Suprapubic skin (tissue), 4 donors: ENCODE measurements at regions not wholly inside any gene's neighbourhood (a gene's known extent, or its start where the extent isn't known, plus 50 kb on each side); places are given as distances from the start of the nearest gene placed in this dataset.

Experiments
- DNase-seq, 2 donors: peaks; one replicate each; pipeline ENCODE4 v3.0.0-alpha.2; 2019; ENCODE audit warnings: low spot score in 2 of 2
- H3K27ac ChIP-seq: fragments of 200-600 bp; sonication (generic); one replicate; pipeline ENCODE4 v1.5.1; 2019
- H3K27me3 ChIP-seq: fragments of 200-600 bp; sonication (generic); one replicate; pipeline ENCODE4 v1.5.1; 2019
- H3K36me3 ChIP-seq: fragments of 200-600 bp; sonication (generic); one replicate; pipeline ENCODE4 v1.5.1; 2019
- H3K4me1 ChIP-seq: fragments of 200-600 bp; sonication (generic); one replicate; pipeline ENCODE4 v1.5.1; 2019
- H3K4me3 ChIP-seq: fragments of 200-600 bp; sonication (generic); one replicate; pipeline ENCODE4 v1.5.1; 2019; ENCODE audit warnings: mild to moderate bottlenecking
- H3K9me3 ChIP-seq: fragments of 200-600 bp; sonication (generic); one replicate; pipeline ENCODE4 v1.5.1; 2019
- CTCF ChIP-seq, 2 donors: fragments of 200-600 bp in 1 of 2; fragments of 450-650 bp in 1 of 2; sonication (generic) in 1 of 2; IDR thresholded peaks; one replicate each; pipeline ENCODE4 v1.5.1; 2016 to 2019; ENCODE audit warnings: antibody characterized with exemption in 2 of 2, mild to moderate bottlenecking in 1 of 2, moderate library complexity in 1 of 2
- EP300 ChIP-seq: sonication (generic); formaldehyde crosslinking; IDR thresholded peaks from one replicate; pipeline ENCODE4 v1.6.1; 2017; ENCODE audit warnings: antibody characterized with exemption
- POLR2A ChIP-seq, 2 donors: fragments of 450-650 bp; IDR thresholded peaks; one replicate each; pipeline ENCODE4 v1.6.1; 2017; ENCODE audit warnings: antibody characterized with exemption in 2 of 2, mild to moderate bottlenecking in 2 of 2, moderate library complexity in 2 of 2
- POLR2AphosphoS5 ChIP-seq, 3 donors: sonication (generic); formaldehyde crosslinking; IDR thresholded peaks; one replicate each; pipeline ENCODE4 v1.6.1; 2017; ENCODE audit warnings: antibody characterized with exemption in 3 of 3
- WGBS: methylation state at CpG from one replicate; pipeline ENCODE4 v1.1.5; 2018; 5-methylcytosine and 5-hydroxymethylcytosine counted together

GRCh38 chrX:724256-724655 is 93.7 kb downstream of the SHOX start:
- Histone ChIP-seq H3K4me1 (no peaks in the 10 kb centered on the region), H3K27ac (no peak overlapping the region), H3K4me3 (no peak overlapping the region), H3K9me3 (peaks cover 10% of the 10 kb centered on the region), H3K36me3 (no peaks in the 10 kb centered on the region), H3K27me3 (no peaks in the 10 kb centered on the region)
- DNase-seq, result peak in 1 of 2 donors; percentile 26
- WGBS, result 85% methylated on average over 4 of the region's 4 CpGs
- TF ChIP-seq CTCF (IDR thresholded peaks at IDR 0.05), result no peak

GRCh38 chrX:723781-724180 is 93.2 kb downstream of the SHOX start:
- no peak overlapping the region for H3K4me3 ChIP-seq
- no peaks in the 10 kb centered on the region for H3K36me3 ChIP-seq
- WGBS, result 91% methylated on average over 5 of the region's 6 CpGs
- no peaks in the 10 kb centered on the region for H3K27me3 ChIP-seq
- H3K4me1 ChIP-seq, result no peaks in the 10 kb centered on the region
- no peak for DNase-seq
- peaks cover 10% of the 10 kb centered on the region for H3K9me3 ChIP-seq
- H3K27ac ChIP-seq, result no peak overlapping the region
- TF ChIP-seq POLR2AphosphoS5 (IDR thresholded peaks at IDR 0.05), result no peak
- no peak for TF ChIP-seq POLR2A (IDR thresholded peaks at IDR 0.05)
- TF ChIP-seq CTCF (IDR thresholded peaks at IDR 0.05), result no peak
- no peak for TF ChIP-seq EP300

DNA sequence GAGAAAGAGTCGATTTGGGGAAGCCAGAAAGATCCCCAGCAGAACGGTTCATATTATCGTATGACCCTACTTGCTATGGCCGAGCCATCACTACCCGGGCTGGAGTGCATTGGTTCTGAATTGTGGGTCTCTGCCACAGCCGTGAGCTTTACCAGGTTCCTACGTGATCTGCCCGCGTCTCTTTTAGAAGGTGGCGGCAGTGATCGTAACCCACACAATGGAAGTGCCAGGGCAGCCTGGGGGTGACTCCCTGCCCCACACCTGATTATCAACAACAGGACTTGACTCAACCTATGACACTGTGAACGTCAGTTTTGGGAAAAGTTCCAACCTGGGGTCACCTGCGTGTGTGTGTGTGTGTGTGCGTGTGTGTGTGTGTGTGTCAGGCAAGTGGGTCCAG is 90.8 kb downstream of the SHOX start:
- Histone ChIP-seq H3K4me3 (no peak overlapping the region), H3K9me3 (peaks cover 14% of the 10 kb centered on the region), H3K4me1 (no peaks in the 10 kb centered on the region), H3K27me3 (no peaks in the 10 kb centered on the region), H3K36me3 (no peaks in the 10 kb centered on the region), H3K27ac (no peak overlapping the region)
- WGBS, result 77% methylated on average over 14 of the region's 14 CpGs
- DNase-seq, result peak in 1 of 2 donors; percentile 49
- TF ChIP-seq POLR2A (IDR thresholded peaks at IDR 0.05), result no peak
- no peak for TF ChIP-seq CTCF (IDR thresholded peaks at IDR 0.05)
- no peak for TF ChIP-seq EP300
- TF ChIP-seq POLR2AphosphoS5 (IDR thresholded peaks at IDR 0.05), result no peak

- Histone ChIP-seq H3K27ac (no peak overlapping the region), H3K36me3 (no peaks in the 10 kb centered on the region), H3K9me3 (peaks cover 14% of the 10 kb centered on the region), H3K27me3 (no peaks in the 10 kb centered on the region), H3K4me1 (no peaks in the 10 kb centered on the region), H3K4me3 (no peak overlapping the region)
- peak in 1 of 2 donors; percentile 9 for DNase-seq
- 67% methylated on average over 9 of the region's 9 CpGs for WGBS
- TF ChIP-seq EP300, result no peak
- TF ChIP-seq POLR2AphosphoS5 (IDR thresholded peaks at IDR 0.05), result no peak
- no peak for TF ChIP-seq POLR2A (IDR thresholded peaks at IDR 0.05)
- TF ChIP-seq CTCF (IDR thresholded peaks at IDR 0.05), result no peak
These were observed 90.2 kb downstream of the SHOX start for GRCh38 chrX:720825-721224.

- Histone ChIP-seq H3K27ac (no peak overlapping the region), H3K9me3 (peaks cover 14% of the 10 kb centered on the region), H3K4me1 (no peaks in the 10 kb centered on the region), H3K36me3 (no peaks in the 10 kb centered on the region), H3K27me3 (no peaks in the 10 kb centered on the region), H3K4me3 (no peak overlapping the region)
- WGBS, result 51% methylated on average over 5 of the region's 5 CpGs
- DNase-seq, result no peak
- TF ChIP-seq POLR2AphosphoS5 (IDR thresholded peaks at IDR 0.05) (no peak), POLR2A (IDR thresholded peaks at IDR 0.05) (no peak), EP300 (no peak), CTCF (IDR thresholded peaks at IDR 0.05) (no peak)
These were observed 89.7 kb downstream of the SHOX start for GRCh38 chrX:720250-720649.
